IMR-90 (cell line): ENCODE measurements at regions not wholly inside any gene's neighbourhood (a gene's known extent, or its start where the extent isn't known, plus 50 kb on each side); places are given as distances from the start of the nearest gene placed in this dataset.

Source experiments
- ATAC-seq: fragments of 200-7000 bp; cut with Tn5 transposase; 2 replicates; pipeline ENCODE4 v1.9.1; 2020; ENCODE audit warnings: low read depth, mild to moderate bottlenecking, moderate library complexity
- BruUV-seq: library from RNA; stranded (reverse); fragments of 400-500 nt; replicated peaks from 2 replicates; lab custom pipeline; 2021; lab: Mats Ljungman, UMichigan
- CTCF ChIA-PET: fragments of 300-600 bp; formaldehyde crosslinking; extraction: SDS; loops from one replicate; lab custom pipeline; 2021; ENCODE audit warnings: antibody characterized with exemption; lab: Yijun Ruan, JAX
- POLR2A ChIA-PET: fragments of 300-600 bp; sonication (Branson Sonifier 250); formaldehyde crosslinking; loops from one replicate; lab custom pipeline; 2022; ENCODE audit warnings: antibody characterized with exemption; ENCODE audit not compliant: unreplicated experiment; lab: Charles Lee
- DNase-seq: peaks from one replicate; pipeline ENCODE4 v3.0.0; 2013
- H2AFZ ChIP-seq: replicated peaks from 2 replicates; pipeline ENCODE3; 2013; ENCODE audit warnings: low read length, mild to moderate bottlenecking; ENCODE audit not compliant: poor library complexity
- H2AK5ac ChIP-seq: 2 replicates; pipeline ENCODE4 v1.6.1; 2013; ENCODE audit warnings: low read depth, low read length, inconsistent platforms
- H2AK9ac ChIP-seq: replicated peaks from 2 replicates; pipeline ENCODE3; 2013; ENCODE audit warnings: mild to moderate bottlenecking, low read depth, low read length, moderate library complexity; ENCODE audit not compliant: poor library complexity
- H2BK120ac ChIP-seq: 2 replicates; pipeline ENCODE4 v1.6.1; 2013; ENCODE audit warnings: low read depth, low read length, inconsistent platforms
- H2BK15ac ChIP-seq: 3 replicates; pipeline ENCODE4 v1.6.1; 2013; ENCODE audit warnings: low read depth, low read length, inconsistent platforms
- H2BK20ac ChIP-seq: 2 replicates; pipeline ENCODE4 v1.6.1; 2013; ENCODE audit warnings: low read depth, mild to moderate bottlenecking, inconsistent platforms, low read length, moderate library complexity
- H2BK5ac ChIP-seq: 2 replicates; pipeline ENCODE4 v1.6.1; 2013; ENCODE audit warnings: mild to moderate bottlenecking, low read depth, low read length, inconsistent platforms; ENCODE audit not compliant: poor library complexity, severe bottlenecking
- H3K14ac ChIP-seq: replicated peaks from 2 replicates; pipeline ENCODE4 v1.6.1; 2013; ENCODE audit warnings: low read depth, low read length, inconsistent platforms
- H3K18ac ChIP-seq: 2 replicates; pipeline ENCODE4 v1.6.1; 2013; ENCODE audit warnings: low read depth, low read length, control low read depth
- H3K23ac ChIP-seq: 2 replicates; pipeline ENCODE4 v1.6.1; 2013; ENCODE audit warnings: low read depth, low read length, inconsistent platforms
- H3K27ac ChIP-seq: 2 replicates; pipeline ENCODE4 v1.5.1; 2013; ENCODE audit warnings: mild to moderate bottlenecking, control low read depth, low read length; ENCODE audit not compliant: insufficient read depth
- H3K27me3 ChIP-seq: 2 replicates; pipeline ENCODE4 v1.6.1; 2013; ENCODE audit warnings: low read length; ENCODE audit not compliant: control insufficient read depth, insufficient read depth
- H3K36me3 ChIP-seq: 2 replicates; pipeline ENCODE4 v1.6.1; 2013; ENCODE audit warnings: low read length, mixed read lengths; ENCODE audit not compliant: control insufficient read depth, insufficient read depth
- H3K4ac ChIP-seq: 2 replicates; pipeline ENCODE4 v1.6.1; 2013; ENCODE audit warnings: low read depth, low read length, inconsistent platforms
- H3K4me1 ChIP-seq: 2 replicates; pipeline ENCODE4 v1.6.1; 2013; ENCODE audit warnings: low read length, mixed read lengths; ENCODE audit not compliant: control insufficient read depth, insufficient read depth
- H3K4me2 ChIP-seq: 2 replicates; pipeline ENCODE4 v1.6.1; 2013; ENCODE audit warnings: low read depth, mild to moderate bottlenecking, control low read depth, low read length, moderate library complexity
- H3K4me3 ChIP-seq: 2 replicates; pipeline ENCODE4 v1.5.1; 2013; ENCODE audit warnings: low read depth, mild to moderate bottlenecking, control low read depth, low read length, moderate library complexity; ENCODE audit not compliant: insufficient read depth
- H3K56ac ChIP-seq: 2 replicates; pipeline ENCODE4 v1.6.1; 2013; ENCODE audit warnings: low read length, inconsistent platforms; ENCODE audit not compliant: insufficient read depth; ENCODE audit errors: extremely low read depth
- H3K79me1 ChIP-seq, 2 experiments: 2 replicates each; pipeline ENCODE4 v1.6.1; 2013; ENCODE audit warnings: low read length in 2 of 2, inconsistent platforms in 1 of 2, low read depth in 1 of 2
- H3K9ac ChIP-seq: 2 replicates; pipeline ENCODE4 v1.6.1; 2013; ENCODE audit warnings: low read depth, low read length, control low read depth
- H3K9me1 ChIP-seq: 2 replicates; pipeline ENCODE4 v1.6.1; 2013; ENCODE audit warnings: low read length, inconsistent platforms; ENCODE audit not compliant: insufficient read depth
- H3K9me3 ChIP-seq: 2 replicates; pipeline ENCODE4 v1.6.1; 2013; ENCODE audit warnings: low read length; ENCODE audit not compliant: control insufficient read depth, insufficient read depth
- H4K20me1 ChIP-seq: 2 replicates; pipeline ENCODE4 v1.6.1; 2013; ENCODE audit warnings: low read length, inconsistent platforms; ENCODE audit not compliant: insufficient read depth
- H4K5ac ChIP-seq: 2 replicates; pipeline ENCODE4 v1.6.1; 2013; ENCODE audit warnings: mild to moderate bottlenecking, low read depth, low read length, control low read depth
- H4K8ac ChIP-seq, 2 experiments: 2 replicates each; pipeline ENCODE4 v1.6.1; 2013; ENCODE audit warnings: low read depth in 2 of 2, low read length in 2 of 2, control low read depth in 1 of 2, inconsistent platforms in 1 of 2
- H4K91ac ChIP-seq: 2 replicates; pipeline ENCODE4 v1.6.1; 2013; ENCODE audit warnings: low read depth, low read length, inconsistent platforms; ENCODE audit not compliant: insufficient read depth
- FOS ChIP-seq: fragments of 150-350 bp; IDR thresholded peaks from 2 replicates; pipeline ENCODE4 v1.6.1; 2016; ENCODE audit warnings: low read depth, low read length
- MAZ ChIP-seq: IDR thresholded peaks from 2 replicates; pipeline ENCODE4 v1.6.1; 2012; ENCODE audit warnings: low read depth, mild to moderate bottlenecking, low read length, improper control_type of control experiment, moderate library complexity, borderline replicate concordance
- MXI1 ChIP-seq: IDR thresholded peaks from 2 replicates; pipeline ENCODE4 v1.6.1; 2012; ENCODE audit warnings: low read depth, mild to moderate bottlenecking, low read length, moderate library complexity, borderline replicate concordance
- dilution Hi-C: fragments of 300-500 bp; cut with HindIII; formaldehyde crosslinking; loops from one replicate; pipeline ENCODE4 v1.14.3; 2018; ENCODE audit warnings: low sequenced_read_pairs; ENCODE audit not compliant: unreplicated experiment
- in situ Hi-C: fragments of 300-500 bp; cut with MboI; formaldehyde crosslinking; loops from 3 replicates; pipeline ENCODE4 v1.14.3; 2019; ENCODE audit warnings: low sequenced_read_pairs, inconsistent platforms, mixed read lengths
- intact Hi-C: fragments of 100-400 bp; cut with micrococcal nuclease; formaldehyde crosslinking; loops from 2 replicates; pipeline ENCODE4 v1.10.0; 2022

- Histone ChIP-seq H4K20me1 (no peaks in the 10 kb centered on the region), H3K9me3 (peaks cover 12% of the 10 kb centered on the region), H2AK5ac (no peak overlapping the region), H3K4me3 (no peak overlapping the region), H3K79me1 (no peaks in the 10 kb centered on the region), H2BK15ac (no peak overlapping the region), H3K27ac (no peak overlapping the region), H4K91ac (no peak overlapping the region), H4K5ac (no peak overlapping the region), H2AFZ (no peak overlapping the region), H3K9me1 (no peaks in the 10 kb centered on the region), H3K23ac (no peak overlapping the region), H4K8ac (no peak overlapping the region), H3K4ac (no peak overlapping the region), H3K56ac (no peak overlapping the region), H3K14ac (no peak overlapping the region), H2BK20ac (no peak overlapping the region), H2BK5ac (no peak overlapping the region), H3K18ac (no peak overlapping the region), H3K27me3 (no peaks in the 10 kb centered on the region), H2BK120ac (no peak overlapping the region), H3K9ac (no peak overlapping the region), H3K4me2 (no peak overlapping the region), H2AK9ac (no peak overlapping the region), H3K36me3 (no peaks in the 10 kb centered on the region), H3K4me1 (no peaks in the 10 kb centered on the region)
- DNase-seq (no peak), ATAC-seq (no peak)
- intact Hi-C loops, result no loop called here
- no TSS peak for BruUV-seq
- dilution Hi-C loops, result no loop called here
- ChIA-PET POLR2A (no interaction called here), CTCF (no interaction called here)
- TF ChIP-seq MXI1, result no peak
- TF ChIP-seq MAZ, result no peak
- TF ChIP-seq FOS, result no peak
- in situ Hi-C loops, result no loop called here
Measured at GRCh38 chr13:71033026-71033425, 834.0 kb downstream of the DACH1 start.
